KMS-11 (cell line): ENCODE measurements at regions not wholly inside any gene's neighbourhood (a gene's known extent, or its start where the extent isn't known, plus 50 kb on each side); places are given as distances from the start of the nearest gene placed in this dataset.

Experiments used
- H2AFZ ChIP-seq: fragments of 200-600 bp; sonication (generic); 2 replicates; pipeline ENCODE4 v1.6.1; 2016; ENCODE audit warnings: antibody characterized with exemption, mixed run types, low read depth
- H3K27ac ChIP-seq: fragments of 200-600 bp; sonication (generic); 2 replicates; pipeline ENCODE4 v1.6.1; 2016; ENCODE audit warnings: mild to moderate bottlenecking, mixed run types
- H3K27me3 ChIP-seq: fragments of 200-600 bp; sonication (generic); 2 replicates; pipeline ENCODE4 v1.6.1; 2017; ENCODE audit warnings: mild to moderate bottlenecking, low read depth, mixed run types, moderate library complexity; ENCODE audit not compliant: insufficient read depth
- H3K36me3 ChIP-seq: fragments of 200-600 bp; sonication (generic); 2 replicates; pipeline ENCODE4 v1.6.1; 2017; ENCODE audit warnings: mild to moderate bottlenecking, mixed run types; ENCODE audit not compliant: insufficient read depth
- H3K4me1 ChIP-seq: fragments of 200-600 bp; sonication (generic); 2 replicates; pipeline ENCODE4 v1.6.1; 2016; ENCODE audit warnings: mild to moderate bottlenecking, low read depth, mixed run types; ENCODE audit not compliant: poor library complexity, severe bottlenecking
- H3K4me2 ChIP-seq: fragments of 200-600 bp; sonication (generic); 2 replicates; pipeline ENCODE4 v1.7.0; 2016; ENCODE audit warnings: mild to moderate bottlenecking, mixed run types
- H3K4me3 ChIP-seq: fragments of 200-600 bp; sonication (generic); IDR thresholded peaks from 2 replicates; pipeline ENCODE4 v1.6.1; 2017; ENCODE audit warnings: low read depth, low read length, mixed read lengths; ENCODE audit not compliant: insufficient read depth
- H3K79me2 ChIP-seq: fragments of 200-600 bp; sonication (generic); 2 replicates; pipeline ENCODE4 v1.6.1; 2016; ENCODE audit warnings: low read depth, mixed run types; ENCODE audit not compliant: insufficient read depth
- H3K9ac ChIP-seq: fragments of 200-600 bp; sonication (generic); 2 replicates; pipeline ENCODE4 v1.6.1; 2016; ENCODE audit warnings: mild to moderate bottlenecking, mixed run types
- H4K20me1 ChIP-seq: fragments of 200-600 bp; sonication (generic); 2 replicates; pipeline ENCODE4 v1.6.1; 2016; ENCODE audit warnings: mild to moderate bottlenecking, mixed run types; ENCODE audit not compliant: insufficient read depth
- TF ChIP-seq, protein P1 (sequence below): fragments of 200-600 bp; sonication (generic); conservative IDR thresholded peaks from 2 replicates; pipeline ENCODE4 v1.6.1; 2017; ENCODE audit warnings: low read depth, mild to moderate bottlenecking, antibody characterized with exemption, low read length, moderate library complexity, mixed read lengths

DNA sequence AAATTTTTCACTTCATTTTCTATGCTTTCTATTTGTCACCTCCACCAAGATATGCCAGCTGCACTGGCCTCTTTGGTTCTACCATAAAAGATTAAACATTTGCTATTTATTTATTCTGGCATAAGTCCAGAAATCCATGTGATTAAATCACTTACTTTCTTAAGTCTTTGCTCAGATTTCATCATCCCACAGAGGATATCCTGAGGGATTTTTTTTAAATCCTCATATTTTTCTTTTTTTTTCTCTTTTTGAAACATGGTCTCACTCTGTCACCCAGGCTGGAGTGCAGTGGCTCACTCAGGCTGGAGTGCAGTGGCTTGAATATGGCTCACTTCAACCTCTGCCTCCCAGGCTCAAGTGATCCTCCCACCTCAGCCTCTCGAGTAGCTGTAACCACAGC, 645.4 kb upstream of the ATXN7L3B start:
- TF ChIP-seq, protein P1, sequence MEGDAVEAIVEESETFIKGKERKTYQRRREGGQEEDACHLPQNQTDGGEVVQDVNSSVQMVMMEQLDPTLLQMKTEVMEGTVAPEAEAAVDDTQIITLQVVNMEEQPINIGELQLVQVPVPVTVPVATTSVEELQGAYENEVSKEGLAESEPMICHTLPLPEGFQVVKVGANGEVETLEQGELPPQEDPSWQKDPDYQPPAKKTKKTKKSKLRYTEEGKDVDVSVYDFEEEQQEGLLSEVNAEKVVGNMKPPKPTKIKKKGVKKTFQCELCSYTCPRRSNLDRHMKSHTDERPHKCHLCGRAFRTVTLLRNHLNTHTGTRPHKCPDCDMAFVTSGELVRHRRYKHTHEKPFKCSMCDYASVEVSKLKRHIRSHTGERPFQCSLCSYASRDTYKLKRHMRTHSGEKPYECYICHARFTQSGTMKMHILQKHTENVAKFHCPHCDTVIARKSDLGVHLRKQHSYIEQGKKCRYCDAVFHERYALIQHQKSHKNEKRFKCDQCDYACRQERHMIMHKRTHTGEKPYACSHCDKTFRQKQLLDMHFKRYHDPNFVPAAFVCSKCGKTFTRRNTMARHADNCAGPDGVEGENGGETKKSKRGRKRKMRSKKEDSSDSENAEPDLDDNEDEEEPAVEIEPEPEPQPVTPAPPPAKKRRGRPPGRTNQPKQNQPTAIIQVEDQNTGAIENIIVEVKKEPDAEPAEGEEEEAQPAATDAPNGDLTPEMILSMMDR = no peak
- no peak overlapping the region for H2AFZ ChIP-seq
- no peak overlapping the region for H3K9ac ChIP-seq
- H3K36me3 ChIP-seq = no peaks in the 10 kb centered on the region
- no peaks in the 10 kb centered on the region for H3K4me1 ChIP-seq
- H4K20me1 ChIP-seq = no peaks in the 10 kb centered on the region
- H3K4me2 ChIP-seq = no peak overlapping the region
- no peak overlapping the region for H3K4me3 ChIP-seq
- no peaks in the 10 kb centered on the region for H3K79me2 ChIP-seq
- no peaks in the 10 kb centered on the region for H3K27me3 ChIP-seq
- no peak overlapping the region for H3K27ac ChIP-seq

- Histone ChIP-seq H3K9ac (no peak overlapping the region), H3K4me3 (no peak overlapping the region)
- TF ChIP-seq, protein P1 = no peak
Measured at GRCh38 chr12:73898645-73899044, 639.0 kb upstream of the ATXN7L3B start.

GRCh38 chr12:73902260-73902659, 635.4 kb upstream of the ATXN7L3B start:
- no peak overlapping the region for H3K27ac ChIP-seq
- no peaks in the 10 kb centered on the region; the same call in 1 of the 2 replicates for H4K20me1 ChIP-seq
- H3K4me1 ChIP-seq = no peaks in the 10 kb centered on the region
- TF ChIP-seq, protein P1 = no peak
- no peaks in the 10 kb centered on the region for H3K36me3 ChIP-seq
- H2AFZ ChIP-seq = no peak overlapping the region
- no peak overlapping the region for H3K9ac ChIP-seq
- H3K79me2 ChIP-seq = no peaks in the 10 kb centered on the region
- H3K4me3 ChIP-seq = no peak overlapping the region
- H3K4me2 ChIP-seq = no peak overlapping the region
- no peaks in the 10 kb centered on the region for H3K27me3 ChIP-seq

More at GRCh38 chr12:73898645-73899044, 639.0 kb upstream of the ATXN7L3B start:
- Histone ChIP-seq H3K4me2 (no peak overlapping the region), H3K27ac (no peak overlapping the region), H3K4me1 (no peaks in the 10 kb centered on the region), H4K20me1 (no peaks in the 10 kb centered on the region; the same call in 1 of the 2 replicates), H2AFZ (no peak overlapping the region), H3K27me3 (no peaks in the 10 kb centered on the region), H3K36me3 (no peaks in the 10 kb centered on the region), H3K79me2 (no peaks in the 10 kb centered on the region)

- no peak overlapping the region for H3K4me2 ChIP-seq
- TF ChIP-seq, protein P1 = no peak
- H3K4me3 ChIP-seq = no peak overlapping the region
- no peaks in the 10 kb centered on the region for H4K20me1 ChIP-seq
- H3K79me2 ChIP-seq = no peaks in the 10 kb centered on the region
- H2AFZ ChIP-seq = no peak overlapping the region
- H3K27ac ChIP-seq = no peak overlapping the region
- H3K36me3 ChIP-seq = no peaks in the 10 kb centered on the region
- H3K27me3 ChIP-seq = no peaks in the 10 kb centered on the region
- H3K4me1 ChIP-seq = no peaks in the 10 kb centered on the region
- H3K9ac ChIP-seq = no peak overlapping the region
Measured at GRCh38 chr12:73906757-73907156, 630.9 kb upstream of the ATXN7L3B start.
